Uterus (tissue), 2 donors: ENCODE measurements at regions not wholly inside any gene's neighbourhood (a gene's known extent, or its start where the extent isn't known, plus 50 kb on each side); places are given as distances from the start of the nearest gene placed in this dataset.

Source experiments
- CTCF ChIP-seq, 4 experiments: fragments of 200-600 bp in 2 of 4; fragments of 450-650 bp in 2 of 4; sonication (generic) in 2 of 4; IDR thresholded peaks; one replicate each; pipeline ENCODE4 v1.5.1; 2016 to 2019; ENCODE audit warnings: antibody characterized with exemption in 4 of 4, mild to moderate bottlenecking in 2 of 4, moderate library complexity in 1 of 4
- POLR2A ChIP-seq, 2 donors: fragments of 450-650 bp; IDR thresholded peaks; one replicate each; pipeline ENCODE4 v1.6.1; 2016; ENCODE audit warnings: antibody characterized with exemption in 2 of 2, mild to moderate bottlenecking in 1 of 2, moderate library complexity in 1 of 2

GRCh38 chr7:10100572-10100971, 873.1 kb upstream of the PHF14 start:
- no peak for TF ChIP-seq CTCF (IDR thresholded peaks at IDR 0.05)
- TF ChIP-seq POLR2A (IDR thresholded peaks at IDR 0.05), result no peak
